ENCODE measurements at regions not wholly inside any gene's neighbourhood (a gene's known extent, or its start where the extent isn't known, plus 50 kb on each side); places are given as distances from the start of the nearest gene placed in this dataset.

GRCh38 chr5:169389318-169389717, 88.4 kb upstream of the SLIT3 start:
- TF ChIP-seq CTCF (IDR thresholded peaks at IDR 0.05; ENCODE audit: insufficient read depth, low read length) (no peak), SPI1 (IDR thresholded peaks at IDR 0.05; ENCODE audit: borderline replicate concordance, low read depth) (no peak)
- TF ChIP-seq, protein P1, sequence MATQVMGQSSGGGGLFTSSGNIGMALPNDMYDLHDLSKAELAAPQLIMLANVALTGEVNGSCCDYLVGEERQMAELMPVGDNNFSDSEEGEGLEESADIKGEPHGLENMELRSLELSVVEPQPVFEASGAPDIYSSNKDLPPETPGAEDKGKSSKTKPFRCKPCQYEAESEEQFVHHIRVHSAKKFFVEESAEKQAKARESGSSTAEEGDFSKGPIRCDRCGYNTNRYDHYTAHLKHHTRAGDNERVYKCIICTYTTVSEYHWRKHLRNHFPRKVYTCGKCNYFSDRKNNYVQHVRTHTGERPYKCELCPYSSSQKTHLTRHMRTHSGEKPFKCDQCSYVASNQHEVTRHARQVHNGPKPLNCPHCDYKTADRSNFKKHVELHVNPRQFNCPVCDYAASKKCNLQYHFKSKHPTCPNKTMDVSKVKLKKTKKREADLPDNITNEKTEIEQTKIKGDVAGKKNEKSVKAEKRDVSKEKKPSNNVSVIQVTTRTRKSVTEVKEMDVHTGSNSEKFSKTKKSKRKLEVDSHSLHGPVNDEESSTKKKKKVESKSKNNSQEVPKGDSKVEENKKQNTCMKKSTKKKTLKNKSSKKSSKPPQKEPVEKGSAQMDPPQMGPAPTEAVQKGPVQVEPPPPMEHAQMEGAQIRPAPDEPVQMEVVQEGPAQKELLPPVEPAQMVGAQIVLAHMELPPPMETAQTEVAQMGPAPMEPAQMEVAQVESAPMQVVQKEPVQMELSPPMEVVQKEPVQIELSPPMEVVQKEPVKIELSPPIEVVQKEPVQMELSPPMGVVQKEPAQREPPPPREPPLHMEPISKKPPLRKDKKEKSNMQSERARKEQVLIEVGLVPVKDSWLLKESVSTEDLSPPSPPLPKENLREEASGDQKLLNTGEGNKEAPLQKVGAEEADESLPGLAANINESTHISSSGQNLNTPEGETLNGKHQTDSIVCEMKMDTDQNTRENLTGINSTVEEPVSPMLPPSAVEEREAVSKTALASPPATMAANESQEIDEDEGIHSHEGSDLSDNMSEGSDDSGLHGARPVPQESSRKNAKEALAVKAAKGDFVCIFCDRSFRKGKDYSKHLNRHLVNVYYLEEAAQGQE (IDR thresholded peaks at IDR 0.05; ENCODE audit: insufficient replicate concordance, low read depth): no peak

Data from HL-60 (cell line).